B cell (primary cell): ENCODE measurements at regions not wholly inside any gene's neighbourhood (a gene's known extent, or its start where the extent isn't known, plus 50 kb on each side); places are given as distances from the start of the nearest gene placed in this dataset.

Experiments
- ATAC-seq: fragments of 200-7000 bp; cut with Tn5 transposase; one replicate; pipeline ENCODE4 v1.10.0; 2021; ENCODE audit warnings: low read depth, mild to moderate bottlenecking, moderate number of reproducible peaks, moderate library complexity
- CTCF ChIA-PET: fragments of 350-600 bp; sonication (Branson Sonifier 250); formaldehyde crosslinking; loops from one replicate; lab custom pipeline; 2021; ENCODE audit warnings: antibody characterized with exemption, inconsistent platforms; lab: Charles Lee
- POLR2A ChIA-PET: fragments of 350-600 bp; sonication (Branson Sonifier 250); formaldehyde crosslinking; loops from one replicate; lab custom pipeline; 2021; ENCODE audit warnings: antibody characterized with exemption; lab: Charles Lee
- DNase-seq: peaks from one replicate; pipeline ENCODE4 v3.0.0; 2013
- H2AFZ ChIP-seq: 2 replicates; pipeline ENCODE4 v1.6.1; 2012; ENCODE audit warnings: mild to moderate bottlenecking, low read depth, low read length; ENCODE audit not compliant: insufficient read depth, poor library complexity, severe bottlenecking
- H3K27ac ChIP-seq, 2 donors: 1 replicate in 1 of 2; 2 replicates in 1 of 2; pipeline ENCODE4 v1.5.1; 2012 to 2013; ENCODE audit warnings: low read length in 2 of 2, mild to moderate bottlenecking in 2 of 2, moderate library complexity in 1 of 2
- H3K27me3 ChIP-seq, 4 experiments: fragments of 200-600 bp in 1 of 4; sonication (generic) in 1 of 4; replicated peaks in 1 of 4; 1 replicate in 2 of 4; 2 replicates in 2 of 4; pipeline versions ENCODE4 v1.6.1 to v1.7.0; 2013 to 2016; ENCODE audit warnings: low read length in 3 of 4, mild to moderate bottlenecking in 2 of 4, mixed read lengths in 1 of 4, moderate library complexity in 1 of 4; ENCODE audit not compliant: insufficient read depth in 4 of 4, control insufficient read depth in 3 of 4; ENCODE audit errors: control extremely low read depth in 1 of 4
- H3K36me3 ChIP-seq, 2 experiments: replicated peaks in 1 of 2; 1 replicate in 1 of 2; 2 replicates in 1 of 2; pipeline versions ENCODE4 v1.6.1 to v1.7.1; 2013; ENCODE audit warnings: low read length in 1 of 2; ENCODE audit not compliant: insufficient read depth in 2 of 2, control insufficient read depth in 1 of 2; ENCODE audit errors: control extremely low read depth in 1 of 2, extremely low read depth in 1 of 2
- H3K4me1 ChIP-seq, 2 donors: fragments of 200-600 bp in 1 of 2; sonication (generic) in 1 of 2; 1 replicate in 1 of 2; 2 replicates in 1 of 2; pipeline versions ENCODE4 v1.5.1 to v1.6.1; 2013 to 2017; ENCODE audit warnings: low read length in 2 of 2; ENCODE audit not compliant: control insufficient read depth in 2 of 2, insufficient read depth in 2 of 2
- H3K4me2 ChIP-seq: replicated peaks from 2 replicates; pipeline ENCODE3; 2012; ENCODE audit warnings: mild to moderate bottlenecking, low read depth, low read length; ENCODE audit not compliant: poor library complexity, severe bottlenecking
- H3K4me3 ChIP-seq, 5 experiments: fragments of 200-600 bp in 1 of 5; sonication (generic) in 1 of 5; 1 replicate in 3 of 5; 2 replicates in 2 of 5; pipeline versions ENCODE4 v1.5.1 to v1.7.0; 2011 to 2016; ENCODE audit warnings: low read length in 4 of 5, mild to moderate bottlenecking in 4 of 5, low read depth in 2 of 5, control low read depth in 1 of 5, moderate library complexity in 1 of 5; ENCODE audit not compliant: insufficient read depth in 1 of 5; ENCODE audit errors: control extremely low read depth in 1 of 5, extremely low read depth in 1 of 5
- H3K79me2 ChIP-seq: fragments of 200-600 bp; sonication (generic); one replicate; pipeline ENCODE4 v1.6.0; 2016; ENCODE audit warnings: low read length; ENCODE audit not compliant: control insufficient read depth, insufficient read depth
- H3K9ac ChIP-seq: fragments of 200-600 bp; sonication (generic); 2 replicates; pipeline ENCODE4 v1.6.1; 2017; ENCODE audit warnings: mild to moderate bottlenecking, low read length, moderate library complexity
- H3K9me3 ChIP-seq, 3 donors: one replicate each; pipeline versions ENCODE4 v1.6.1 to v1.7.1; 2013; ENCODE audit warnings: low read length in 2 of 3; ENCODE audit not compliant: control insufficient read depth in 2 of 3, insufficient read depth in 1 of 3; ENCODE audit errors: control extremely low read depth in 1 of 3
- H4K20me1 ChIP-seq: 2 replicates; pipeline ENCODE4 v1.6.0; 2012; ENCODE audit warnings: mild to moderate bottlenecking, low read length; ENCODE audit not compliant: insufficient read depth, control insufficient read depth, poor library complexity, severe bottlenecking
- H3K27ac Mint-ChIP-seq: one replicate; pipeline ENCODE4 v1.8.0; 2021; ENCODE audit warnings: mixed read lengths
- H3K27me3 Mint-ChIP-seq: one replicate; pipeline ENCODE4 v1.8.0; 2021; ENCODE audit warnings: mixed read lengths
- H3K4me1 Mint-ChIP-seq: one replicate; pipeline ENCODE4 v1.8.0; 2021; ENCODE audit warnings: mixed read lengths
- H3K4me3 Mint-ChIP-seq: one replicate; pipeline ENCODE4 v1.8.0; 2021; ENCODE audit warnings: mixed read lengths
- H3K9me3 Mint-ChIP-seq: one replicate; pipeline ENCODE4 v1.8.0; 2022; ENCODE audit warnings: mixed read lengths; ENCODE audit not compliant: insufficient read depth
- EZH2 ChIP-seq: IDR thresholded peaks from 2 replicates; pipeline ENCODE4 v1.6.1; 2012; ENCODE audit warnings: borderline replicate concordance, low read depth, mild to moderate bottlenecking, moderate library complexity, low read length; ENCODE audit not compliant: insufficient read depth, poor library complexity, severe bottlenecking
- WGBS: methylation state at CpG from one replicate; pipeline ENCODE4 v1.1.5; 2013; ENCODE audit warnings: missing lambda C conversion rate; ENCODE audit not compliant: insufficient coverage; 5-methylcytosine and 5-hydroxymethylcytosine counted together
- intact Hi-C: fragments of 100-400 bp; cut with micrococcal nuclease; formaldehyde crosslinking; loops from one replicate; pipeline ENCODE4 v1.10.0; 2022
- TF ChIP-seq, protein P1 (sequence below): fragments of 200-600 bp; IDR thresholded peaks from one replicate; pipeline ENCODE4 v1.8.0; 2022; ENCODE audit warnings: antibody characterized with exemption, mild to moderate bottlenecking

DNA sequence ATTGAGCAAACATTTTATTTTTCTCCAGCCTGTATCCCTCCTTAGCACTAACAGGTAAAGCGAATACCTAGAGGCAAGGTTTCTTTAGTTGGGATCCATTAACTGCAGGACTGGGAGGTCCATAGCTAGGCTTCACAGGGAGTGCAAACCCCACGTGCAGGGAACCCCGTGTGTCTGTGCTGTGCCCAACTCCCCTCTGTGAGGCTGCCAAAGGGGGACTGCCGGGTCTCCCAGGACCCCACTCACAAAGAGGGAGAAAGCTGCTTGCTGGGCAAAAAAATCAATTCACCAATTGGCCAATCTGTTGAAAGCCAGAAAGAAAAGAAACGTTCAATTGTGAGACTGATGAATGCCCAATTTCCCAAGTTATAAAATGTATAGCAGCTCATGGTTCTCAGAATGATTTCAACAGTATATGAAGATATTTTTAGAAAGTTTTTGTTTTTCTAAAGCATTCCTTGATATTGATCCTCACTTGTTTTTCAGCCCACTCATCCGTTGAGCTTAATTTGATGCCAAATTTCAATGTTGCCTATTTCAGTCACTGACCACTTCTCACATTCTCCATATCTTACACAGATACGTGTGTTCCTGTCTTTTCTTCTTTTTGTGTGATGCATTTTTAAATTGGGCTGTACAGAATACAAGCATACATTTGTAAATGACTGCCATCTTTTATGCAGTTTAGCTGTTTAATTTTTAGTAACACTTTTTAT, 202.7 kb upstream of the PRSS58 start:
- Histone ChIP-seq H3K27me3 (peaks cover 0 to 4% (median 2%) of the 10 kb centered on the region in 4 experiments), H4K20me1 (no peaks in the 10 kb centered on the region), H2AFZ (no peak overlapping the region), H3K36me3 (no peaks in the 10 kb centered on the region), H3K9ac (no peak overlapping the region), H3K4me2 (no peak overlapping the region), H3K79me2 (no peaks in the 10 kb centered on the region), H3K27ac (no peak overlapping the region), H3K4me3 (no peak overlapping the region), H3K4me1 (peaks cover 0 to 4% of the 10 kb centered on the region in 2 donors), H3K9me3 (no peaks in the 10 kb centered on the region)
- DNase-seq = no peak
- CTCF ChIA-PET = interaction anchor here (0.8 to 2.9 kb wide), 10 partner anchors 8 to 503 kb away, joined by 3 to 9 read pairs (median 4); no protein-coding TSS in a partner anchor
- H3K9me3 Mint-ChIP-seq = no peaks in the 10 kb centered on the region
- H3K27me3 Mint-ChIP-seq = peaks cover 26% of the 10 kb centered on the region
- WGBS = 83% methylated on average over 4 of the region's 7 CpGs
- no peak overlapping the region for H3K4me3 Mint-ChIP-seq
- no peak for TF ChIP-seq EZH2
- TF ChIP-seq, protein P1, sequence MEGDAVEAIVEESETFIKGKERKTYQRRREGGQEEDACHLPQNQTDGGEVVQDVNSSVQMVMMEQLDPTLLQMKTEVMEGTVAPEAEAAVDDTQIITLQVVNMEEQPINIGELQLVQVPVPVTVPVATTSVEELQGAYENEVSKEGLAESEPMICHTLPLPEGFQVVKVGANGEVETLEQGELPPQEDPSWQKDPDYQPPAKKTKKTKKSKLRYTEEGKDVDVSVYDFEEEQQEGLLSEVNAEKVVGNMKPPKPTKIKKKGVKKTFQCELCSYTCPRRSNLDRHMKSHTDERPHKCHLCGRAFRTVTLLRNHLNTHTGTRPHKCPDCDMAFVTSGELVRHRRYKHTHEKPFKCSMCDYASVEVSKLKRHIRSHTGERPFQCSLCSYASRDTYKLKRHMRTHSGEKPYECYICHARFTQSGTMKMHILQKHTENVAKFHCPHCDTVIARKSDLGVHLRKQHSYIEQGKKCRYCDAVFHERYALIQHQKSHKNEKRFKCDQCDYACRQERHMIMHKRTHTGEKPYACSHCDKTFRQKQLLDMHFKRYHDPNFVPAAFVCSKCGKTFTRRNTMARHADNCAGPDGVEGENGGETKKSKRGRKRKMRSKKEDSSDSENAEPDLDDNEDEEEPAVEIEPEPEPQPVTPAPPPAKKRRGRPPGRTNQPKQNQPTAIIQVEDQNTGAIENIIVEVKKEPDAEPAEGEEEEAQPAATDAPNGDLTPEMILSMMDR = no peak
- H3K27ac Mint-ChIP-seq = no peak overlapping the region
- ATAC-seq = no peak
- no peaks in the 10 kb centered on the region for H3K4me1 Mint-ChIP-seq
- intact Hi-C loops = loop anchor here (1.0 kb wide), 1 partner anchor 37 kb away; no protein-coding TSS in a partner anchor
- POLR2A ChIA-PET = no interaction called here

DNA sequence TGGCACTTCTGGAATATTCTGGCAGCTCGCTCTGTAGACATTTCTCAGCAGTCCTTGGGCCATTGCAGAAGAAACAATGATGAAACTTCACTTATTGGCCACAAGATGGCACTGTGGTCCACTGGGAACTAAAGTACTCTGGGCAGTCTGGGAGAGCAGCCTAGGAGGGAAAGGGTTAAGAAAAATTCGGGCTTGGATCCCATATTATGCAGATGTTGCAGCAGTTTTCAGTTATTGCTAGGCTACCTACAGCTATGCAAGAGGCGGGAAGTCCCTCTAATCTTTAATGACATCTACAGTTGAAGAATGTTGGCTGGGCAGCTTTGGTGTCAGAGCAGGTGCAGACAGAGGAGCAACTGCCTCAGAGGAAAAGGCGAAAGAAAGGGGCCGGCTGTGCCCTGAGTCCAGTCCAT, 201.7 kb upstream of the PRSS58 start:
- no peak overlapping the region for H3K4me3 Mint-ChIP-seq
- H3K9me3 Mint-ChIP-seq = no peaks in the 10 kb centered on the region
- Histone ChIP-seq H3K9me3 (no peaks in the 10 kb centered on the region), H3K4me2 (no peak overlapping the region), H3K9ac (no peak overlapping the region), H3K4me3 (no peak overlapping the region), H2AFZ (no peak overlapping the region), H3K27me3 (peaks cover 0 to 4% (median 2%) of the 10 kb centered on the region in 4 experiments), H3K79me2 (no peaks in the 10 kb centered on the region), H3K36me3 (no peaks in the 10 kb centered on the region), H3K4me1 (peaks cover 0 to 4% of the 10 kb centered on the region in 2 donors), H4K20me1 (no peaks in the 10 kb centered on the region), H3K27ac (no peak overlapping the region)
- no peak overlapping the region for H3K27ac Mint-ChIP-seq
- DNase-seq (peak; percentile 51), ATAC-seq (peak; percentile 43)
- no peak for TF ChIP-seq EZH2
- TF ChIP-seq, protein P1 = peak; percentile 78
- ChIA-PET POLR2A (no interaction called here), CTCF (interaction anchor here (0.6 to 2.9 kb wide), 13 partner anchors 9 to 484 kb away, joined by 3 to 12 read pairs (median 5); no protein-coding TSS in a partner anchor)
- H3K4me1 Mint-ChIP-seq = no peaks in the 10 kb centered on the region
- peaks cover 25% of the 10 kb centered on the region for H3K27me3 Mint-ChIP-seq
- intact Hi-C loops = no loop called here
- 7% methylated on average over 3 of the region's 5 CpGs for WGBS
